CD4-positive, alpha-beta T cell treated with Interleukin-21 for 1 hour (primary cell): ENCODE measurements at regions not wholly inside any gene's neighbourhood (a gene's known extent, or its start where the extent isn't known, plus 50 kb on each side); places are given as distances from the start of the nearest gene placed in this dataset.

Source experiments
- DNase-seq: peaks from one replicate; pipeline ENCODE4 v3.0.0-alpha.2; 2020

- no peak for DNase-seq
Measured at GRCh38 chr11:21839796-21840195, 353.1 kb upstream of the ANO5 start.

GRCh38 chr11:21861314-21861713 is 331.6 kb upstream of the ANO5 start:
- DNase-seq, result no peak

- DNase-seq, result no peak
Measured at GRCh38 chr11:21865541-21865940, 327.3 kb upstream of the ANO5 start.

- DNase-seq, result no peak
Measured at GRCh38 chr11:21866781-21867180, 326.1 kb upstream of the ANO5 start.

- DNase-seq, result no peak
Measured at GRCh38 chr11:21877151-21877550, 315.7 kb upstream of the ANO5 start.

- no peak for DNase-seq
Measured at GRCh38 chr11:21883354-21883753, 309.5 kb upstream of the ANO5 start.

- no peak for DNase-seq
Measured at GRCh38 chr11:21888814-21889213, 304.1 kb upstream of the ANO5 start.

GRCh38 chr11:21892736-21893564 is 299.9 kb upstream of the ANO5 start:
- DNase-seq, result no peak

GRCh38 chr11:21893565-21893867 is 299.4 kb upstream of the ANO5 start:
- no peak for DNase-seq

GRCh38 chr11:21894492-21894891 is 298.4 kb upstream of the ANO5 start:
- no peak for DNase-seq

GRCh38 chr11:21895686-21896085 is 297.2 kb upstream of the ANO5 start:
- no peak for DNase-seq

- no peak for DNase-seq
Measured at GRCh38 chr11:21896216-21896615, 296.7 kb upstream of the ANO5 start.

- DNase-seq, result no peak
Measured at GRCh38 chr11:21896746-21897602, 295.9 kb upstream of the ANO5 start.

GRCh38 chr11:21897752-21898151 is 295.1 kb upstream of the ANO5 start:
- DNase-seq, result no peak

GRCh38 chr11:21908211-21908610 is 284.7 kb upstream of the ANO5 start:
- no peak for DNase-seq

- DNase-seq, result no peak
Measured at GRCh38 chr11:21909145-21909544, 283.7 kb upstream of the ANO5 start.

GRCh38 chr11:21911061-21911460 is 281.8 kb upstream of the ANO5 start:
- no peak for DNase-seq

GRCh38 chr11:21912285-21912684 is 280.6 kb upstream of the ANO5 start:
- no peak for DNase-seq

- no peak for DNase-seq
Measured at GRCh38 chr11:21921151-21921550, 271.7 kb upstream of the ANO5 start.

- no peak for DNase-seq
Measured at GRCh38 chr11:21924262-21924661, 268.6 kb upstream of the ANO5 start.

GRCh38 chr11:21927628-21928027 is 265.3 kb upstream of the ANO5 start:
- DNase-seq, result no peak

- no peak for DNase-seq
Measured at GRCh38 chr11:21928847-21929246, 264.0 kb upstream of the ANO5 start.

GRCh38 chr11:21930408-21930807 is 262.5 kb upstream of the ANO5 start:
- no peak for DNase-seq

- DNase-seq, result no peak
Measured at GRCh38 chr11:21931436-21932101, 261.3 kb upstream of the ANO5 start.
